NCI-H2196 treated with DMSO at 0.1 percent for 48 hours (cell line): ENCODE measurements at regions not wholly inside any gene's neighbourhood (a gene's known extent, or its start where the extent isn't known, plus 50 kb on each side); places are given as distances from the start of the nearest gene placed in this dataset.

ENCODE experiments used
- DNase-seq: peaks from one replicate; lab custom pipeline; 2025; ENCODE audit not compliant: unreplicated experiment; lab: John Stamatoyannopoulos, UW

DNA sequence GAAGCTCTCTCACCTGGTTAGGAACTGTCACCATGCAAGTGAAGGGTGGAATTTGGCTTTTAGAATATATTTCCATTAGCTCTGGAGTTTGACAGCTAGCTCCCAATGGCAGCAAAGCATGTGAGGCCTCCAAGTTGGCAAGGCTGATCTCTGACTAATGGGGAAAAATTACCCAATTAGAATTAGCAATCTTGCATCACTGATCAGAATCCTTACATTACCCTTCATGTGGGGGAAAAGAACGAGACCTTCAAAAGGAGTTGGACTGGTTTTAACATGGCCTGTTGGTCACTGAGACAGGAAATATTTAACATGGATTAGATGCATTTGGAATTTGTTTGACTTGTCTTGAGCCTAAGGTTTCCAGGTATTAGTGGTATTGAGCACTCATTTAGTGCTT is 192.3 kb upstream of the GDNF start:
- no peak for DNase-seq

DNA sequence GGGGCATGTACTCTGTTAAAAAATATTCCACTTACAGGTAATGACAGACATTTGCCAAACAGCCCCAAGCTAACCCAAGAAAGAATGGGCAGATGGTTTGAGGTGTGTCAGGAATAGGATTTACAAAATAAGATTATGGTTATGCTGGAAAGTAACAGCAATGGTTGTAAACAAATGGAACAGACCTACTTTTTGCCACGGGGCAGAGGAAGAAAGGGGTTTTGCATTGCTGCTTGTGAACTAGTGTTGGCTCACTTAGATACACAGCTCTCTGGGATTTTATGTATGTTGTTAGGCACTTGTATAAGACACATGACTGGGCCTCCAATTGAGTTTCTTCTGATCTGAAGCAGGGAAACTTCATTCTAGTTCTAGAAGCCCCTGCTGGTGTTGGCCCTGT is 191.5 kb upstream of the GDNF start:
- DNase-seq = no peak

DNA sequence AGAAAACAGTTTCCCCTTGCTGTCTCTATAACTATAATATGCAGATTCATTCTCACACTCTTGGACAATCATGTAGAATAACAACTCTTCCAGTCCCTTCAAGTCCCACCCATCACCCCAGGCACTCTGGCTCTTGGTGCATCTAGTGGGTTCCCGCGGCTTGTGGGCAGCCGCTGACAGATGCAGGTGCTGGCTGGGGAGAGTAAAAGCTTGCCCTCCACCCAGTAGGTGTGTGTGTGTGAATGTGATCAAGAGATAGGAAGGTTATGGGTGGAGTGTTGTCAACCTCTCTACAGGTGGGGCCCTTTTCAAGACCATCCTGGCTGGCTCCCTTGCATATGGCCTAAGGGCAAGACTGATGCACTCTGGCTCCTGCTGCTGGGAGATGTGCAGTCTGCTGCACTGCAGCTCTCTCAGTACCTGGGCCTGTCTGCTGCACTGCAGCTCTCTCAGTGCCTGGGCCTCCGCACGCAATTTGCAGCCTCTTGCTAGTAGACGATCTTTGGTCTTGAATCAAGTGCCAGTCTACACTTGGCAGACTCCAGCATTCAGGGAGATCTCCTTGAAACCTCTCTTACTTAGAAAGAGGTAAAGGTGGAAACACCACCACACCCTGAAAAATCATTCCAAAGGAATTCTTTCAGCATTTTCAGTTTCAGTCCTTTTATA is 189.7 kb upstream of the GDNF start:
- DNase-seq = no peak

DNA sequence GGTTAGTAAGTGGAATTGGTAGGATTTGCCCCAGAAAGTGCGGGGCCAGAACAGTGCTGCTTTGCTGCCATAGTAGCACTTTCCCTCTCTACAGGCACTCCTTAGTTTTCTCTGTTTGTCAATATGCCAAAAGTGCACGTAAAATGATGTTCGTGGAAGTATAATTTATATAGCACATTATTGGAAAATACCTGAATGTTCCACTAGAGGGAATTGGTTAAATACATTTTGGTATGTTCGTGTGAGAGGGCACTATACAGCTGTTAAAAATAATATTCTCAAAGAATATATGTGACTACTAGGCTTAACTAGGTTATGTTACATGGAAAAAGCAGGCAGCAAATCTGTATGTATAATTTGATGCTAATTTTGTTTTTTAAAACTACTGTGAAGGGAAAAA is 184.0 kb upstream of the GDNF start:
- no peak for DNase-seq

- no peak for DNase-seq
Measured at GRCh38 chr5:38023371-38023770, 183.5 kb upstream of the GDNF start.

DNA sequence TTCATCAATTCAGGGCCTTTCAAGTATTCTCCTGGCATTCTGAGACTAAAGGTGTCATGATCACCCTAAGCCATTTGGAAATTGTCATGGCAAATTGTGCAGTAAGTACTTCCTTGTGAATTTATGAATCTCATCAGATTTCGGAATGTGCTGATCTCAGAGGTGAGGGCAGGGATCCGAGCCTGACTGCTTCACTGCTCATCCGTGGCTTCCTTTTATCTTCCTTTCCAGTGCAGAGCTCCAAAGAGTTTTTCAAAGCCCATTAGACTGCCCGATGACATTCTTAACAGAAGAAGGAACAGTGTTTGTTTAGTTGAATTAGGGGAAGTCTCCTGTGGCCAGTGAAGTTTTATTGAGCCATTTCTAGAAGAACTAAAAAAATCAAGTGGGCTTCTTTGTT is 182.8 kb upstream of the GDNF start:
- no peak for DNase-seq

DNA sequence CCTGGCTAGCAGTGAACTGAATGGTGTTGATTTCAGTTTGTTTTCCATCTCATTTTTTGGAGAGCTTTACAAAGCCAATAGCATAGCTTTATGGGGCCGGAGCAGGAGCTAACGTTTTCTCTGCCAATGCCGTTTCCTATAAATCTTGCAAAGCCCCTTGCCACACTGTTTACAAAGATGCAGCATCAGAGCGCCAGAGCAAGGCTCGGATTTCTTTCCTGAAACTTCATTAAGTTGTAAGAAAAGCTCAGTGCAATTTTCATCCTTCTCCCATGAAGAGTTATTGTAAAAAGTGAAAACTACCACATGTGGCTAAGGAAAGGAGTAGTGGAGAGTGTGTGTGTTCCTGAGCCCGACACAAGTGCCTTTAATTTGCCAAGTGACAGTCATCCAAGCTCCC is 178.2 kb upstream of the GDNF start:
- no peak for DNase-seq

DNA sequence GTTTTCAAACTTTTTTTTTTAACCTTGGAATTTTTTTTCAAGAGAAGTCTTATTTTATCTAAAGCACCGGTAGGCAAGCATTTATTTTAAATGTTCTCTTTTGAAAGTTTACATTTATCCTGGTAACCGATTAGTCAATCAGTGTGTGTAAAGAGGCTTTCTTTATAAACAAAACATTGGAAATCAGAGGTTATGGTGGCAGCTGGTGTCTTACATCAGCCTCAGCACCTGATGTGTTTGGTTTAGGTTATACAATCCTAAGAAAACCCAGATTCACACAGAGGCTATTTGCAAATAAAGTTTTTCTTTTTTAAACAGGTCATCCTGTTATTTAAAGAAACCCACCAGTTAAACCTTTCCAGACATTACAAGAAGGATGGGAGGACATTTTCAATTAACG is 173.3 kb upstream of the GDNF start:
- DNase-seq = no peak

- DNase-seq = no peak
Measured at GRCh38 chr5:38011668-38012188, 171.9 kb upstream of the GDNF start.

DNA sequence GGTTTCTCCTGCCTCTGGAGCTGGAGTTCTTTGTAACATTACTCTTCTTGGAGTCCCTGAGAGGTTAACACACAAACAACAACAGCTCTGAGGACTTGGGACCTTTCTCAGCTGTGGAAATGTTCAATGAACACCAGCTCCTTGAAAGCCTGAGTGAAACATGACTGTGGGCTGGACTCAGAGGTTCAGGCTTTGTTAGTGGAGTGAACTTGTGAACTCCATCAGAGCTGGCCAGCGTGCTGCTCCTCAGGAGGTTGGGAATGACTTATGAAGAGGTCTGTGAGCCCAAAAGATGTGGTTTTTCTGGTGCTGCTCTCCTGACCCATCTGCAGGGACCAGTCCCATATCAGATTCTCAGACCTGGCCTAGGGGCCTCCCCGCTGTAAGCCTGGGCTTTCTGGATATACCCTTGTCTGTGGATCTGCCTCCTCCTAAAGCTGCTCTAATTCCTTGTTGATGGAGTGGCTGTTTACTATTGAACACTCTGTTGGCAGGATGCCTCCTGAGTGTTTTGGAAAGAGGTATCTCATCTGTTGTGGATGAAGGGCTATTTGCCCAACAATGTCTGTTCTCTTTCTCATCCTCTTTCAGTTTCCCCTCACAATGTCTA is 170.0 kb upstream of the GDNF start:
- no peak for DNase-seq

- DNase-seq = no peak
Measured at GRCh38 chr5:38008198-38008597, 168.4 kb upstream of the GDNF start.

DNA sequence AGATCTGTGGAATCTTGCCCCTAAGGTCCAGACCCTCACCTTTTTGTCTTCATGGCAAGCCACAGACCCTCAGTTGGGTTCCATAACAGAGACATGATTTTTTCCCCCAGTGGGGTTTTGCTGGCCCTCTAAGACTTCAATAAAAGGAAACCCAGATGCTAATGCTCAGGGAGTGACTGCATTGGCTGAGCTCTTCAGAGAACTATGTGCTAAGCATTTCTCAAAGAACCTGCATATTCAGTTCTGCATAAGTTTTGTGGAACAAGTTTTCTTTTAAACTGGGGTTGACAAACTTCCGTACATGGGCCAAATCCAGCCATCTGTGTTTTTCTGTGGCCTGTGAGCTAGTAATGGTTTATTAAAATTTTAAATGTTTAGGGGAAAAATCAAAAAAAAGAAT is 159.8 kb upstream of the GDNF start:
- DNase-seq = no peak

DNA sequence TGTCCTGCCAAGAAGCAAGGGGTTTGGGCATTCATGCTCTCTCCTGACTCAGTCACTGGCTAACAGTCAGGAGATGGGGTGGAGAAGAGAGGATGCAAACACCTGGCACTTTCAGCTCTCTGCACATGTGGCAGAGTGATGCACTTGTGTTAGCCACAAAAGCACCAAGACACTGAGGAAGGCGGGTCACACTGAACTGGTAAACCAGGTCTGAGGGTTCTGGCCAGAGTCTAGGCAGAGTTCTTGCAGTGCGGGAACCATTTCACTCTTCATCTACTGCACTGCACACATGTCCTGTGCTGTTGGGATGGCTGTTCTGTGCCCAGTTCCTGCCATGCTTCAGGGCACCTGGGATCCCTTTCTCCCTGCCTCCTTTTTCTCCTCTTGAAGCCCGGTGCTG is 157.1 kb upstream of the GDNF start:
- DNase-seq = no peak

DNA sequence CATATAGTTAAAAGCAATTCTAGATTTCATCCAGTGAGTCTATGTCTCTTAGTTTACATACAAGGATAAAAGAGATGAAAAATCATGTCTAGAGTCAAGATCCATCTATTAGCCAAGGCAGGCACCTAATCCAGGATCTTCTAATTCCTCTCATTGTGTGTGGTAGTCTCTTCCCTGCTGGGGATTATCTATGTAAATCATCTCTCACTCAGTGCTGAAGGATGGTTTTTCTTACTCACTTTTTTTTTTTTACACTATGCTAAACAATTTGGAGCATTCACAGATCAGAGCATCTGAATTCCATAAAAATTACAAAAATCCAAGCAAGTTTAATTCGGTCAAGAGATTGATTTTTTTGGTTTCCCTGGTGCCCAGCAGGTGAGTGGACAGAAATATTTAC is 154.9 kb upstream of the GDNF start:
- DNase-seq = no peak

GRCh38 chr5:37991301-37992299 is 151.8 kb upstream of the GDNF start:
- no peak for DNase-seq

GRCh38 chr5:37989884-37990283 is 150.0 kb upstream of the GDNF start:
- DNase-seq = no peak

DNA sequence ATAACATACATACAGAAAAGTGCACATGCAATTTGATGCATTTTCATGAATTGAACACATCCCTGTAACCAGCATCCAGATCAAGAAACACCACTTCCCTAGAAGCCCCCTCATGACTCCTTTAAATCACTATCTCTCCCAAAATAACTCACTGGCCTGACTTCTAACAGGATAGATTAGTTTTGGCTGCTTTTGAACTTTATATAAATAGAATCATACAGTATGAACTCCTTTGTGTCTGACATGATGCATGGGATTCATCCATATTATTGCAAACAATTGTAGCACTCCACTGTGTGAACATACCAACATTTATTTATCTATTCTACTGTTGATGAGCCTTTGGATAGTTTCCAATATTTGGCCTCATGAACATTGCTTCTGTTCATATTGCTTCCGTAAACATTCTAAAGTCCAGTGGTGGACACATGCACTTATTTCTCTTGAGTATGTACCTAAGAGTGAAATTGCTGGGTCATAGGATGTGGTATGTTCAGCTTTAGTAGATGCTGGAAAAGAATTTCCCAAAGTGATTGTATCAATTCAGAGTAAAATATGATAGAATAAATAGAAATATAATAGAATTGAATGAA is 148.7 kb upstream of the GDNF start:
- no peak for DNase-seq

DNA sequence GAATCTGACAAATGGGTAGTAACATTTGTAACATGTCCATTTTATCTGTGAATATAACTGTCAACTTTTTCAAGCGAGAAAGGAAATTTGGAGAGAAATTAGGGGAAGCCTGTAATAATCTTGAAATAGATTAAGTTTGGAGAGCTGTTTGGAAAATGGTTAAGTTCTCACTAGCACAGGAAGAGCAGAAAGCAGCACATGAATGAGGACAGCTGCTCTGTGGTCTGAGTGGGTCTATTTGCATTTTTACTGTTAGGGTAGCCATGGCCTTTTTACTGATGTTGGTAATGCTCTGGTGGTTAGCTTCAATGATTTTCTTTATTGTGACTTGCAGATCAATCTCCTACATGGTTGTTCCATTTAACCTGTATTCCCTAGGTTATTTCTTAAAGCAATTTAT is 144.5 kb upstream of the GDNF start:
- DNase-seq = no peak

DNA sequence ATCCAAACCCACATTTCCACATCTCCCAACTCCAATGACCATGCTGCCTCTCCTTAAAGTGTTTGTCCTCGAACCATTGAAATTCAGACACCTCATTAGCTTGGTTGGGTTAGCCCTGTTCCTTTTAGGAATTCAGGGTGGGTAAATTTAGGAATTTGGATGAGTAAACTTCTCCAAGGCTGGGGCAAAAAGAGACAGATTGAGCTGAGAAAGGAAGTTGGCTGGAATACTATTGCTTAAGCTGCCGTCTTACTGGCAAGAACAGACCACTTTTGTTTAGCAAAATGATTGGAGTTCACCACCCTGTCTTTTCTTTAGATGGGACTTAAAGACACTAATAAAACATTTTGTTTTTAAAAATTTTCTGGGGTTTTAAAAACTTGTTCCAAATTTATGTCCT is 143.6 kb upstream of the GDNF start:
- DNase-seq = no peak

GRCh38 chr5:37979559-37979958 is 139.7 kb upstream of the GDNF start:
- DNase-seq = no peak

- DNase-seq = no peak
Measured at GRCh38 chr5:37975531-37975930, 135.7 kb upstream of the GDNF start.
